GM21360 (cell line): ENCODE measurements at regions not wholly inside any gene's neighbourhood (a gene's known extent, or its start where the extent isn't known, plus 50 kb on each side); places are given as distances from the start of the nearest gene placed in this dataset.
A peak's percentile ranks its signal among the peaks of the same experiment; 100 is the strongest.
"Not testable (repeated sequence)": the region's sequence is repeated elsewhere in the genome, so short reads cannot be mapped to it uniquely, and the experiment has no call there.

Experiments
- ATAC-seq: cut with Tn5 transposase; IDR thresholded peaks from one replicate; pipeline ENCODE4 v1.9.1; 2021; ENCODE audit warnings: mild to moderate bottlenecking, moderate library complexity; ENCODE audit not compliant: unreplicated experiment

GRCh38 chr7:65509368-65510186 is 135.9 kb downstream of the ZNF92 start:
- ATAC-seq, result no peak

- not testable (repeated sequence) for ATAC-seq
Observed at GRCh38 chr7:65510187-65510538, 136.5 kb downstream of the ZNF92 start.

- ATAC-seq, result not testable (repeated sequence)
Observed at GRCh38 chr7:65519751-65520150, 146.1 kb downstream of the ZNF92 start.

- ATAC-seq, result not testable (repeated sequence)
Observed at GRCh38 chr7:65545465-65546161, 172.0 kb downstream of the ZNF92 start.

DNA sequence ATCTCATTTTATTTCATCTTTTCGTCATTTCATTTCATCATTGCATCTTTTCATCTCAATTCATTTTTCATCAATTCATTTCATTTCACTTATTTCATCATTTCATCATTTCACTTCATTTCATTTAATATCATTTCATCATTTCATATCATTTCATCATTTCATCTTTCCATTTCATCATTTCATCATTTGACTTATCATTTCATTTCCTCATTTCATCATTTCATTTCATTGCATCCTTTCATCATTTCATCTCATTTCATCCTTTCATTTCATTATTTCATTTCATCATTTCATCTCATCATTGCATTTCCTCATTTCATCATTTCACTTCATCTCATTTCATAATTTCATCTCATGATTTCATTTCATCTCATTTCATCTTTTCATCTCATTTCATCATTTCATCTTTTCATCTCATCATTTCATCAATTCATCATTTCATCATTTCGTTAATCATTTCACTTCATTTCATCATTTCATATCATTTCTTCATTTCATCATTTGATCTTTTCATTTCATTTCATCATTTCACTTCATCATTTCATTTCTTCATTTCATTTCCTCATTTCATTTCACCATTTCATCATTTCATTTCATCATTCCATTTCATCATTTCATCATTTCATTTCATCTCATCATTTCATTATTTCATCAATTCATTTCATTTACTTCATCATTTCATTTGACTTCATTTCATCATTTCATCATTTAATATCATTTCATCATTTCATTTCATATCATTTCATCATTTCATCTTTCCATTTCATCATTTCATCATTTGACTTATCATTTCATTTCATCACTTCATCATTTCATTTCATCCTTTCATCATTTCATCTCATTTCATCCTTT is 176.2 kb downstream of the ZNF92 start:
- not testable (repeated sequence) for ATAC-seq

DNA sequence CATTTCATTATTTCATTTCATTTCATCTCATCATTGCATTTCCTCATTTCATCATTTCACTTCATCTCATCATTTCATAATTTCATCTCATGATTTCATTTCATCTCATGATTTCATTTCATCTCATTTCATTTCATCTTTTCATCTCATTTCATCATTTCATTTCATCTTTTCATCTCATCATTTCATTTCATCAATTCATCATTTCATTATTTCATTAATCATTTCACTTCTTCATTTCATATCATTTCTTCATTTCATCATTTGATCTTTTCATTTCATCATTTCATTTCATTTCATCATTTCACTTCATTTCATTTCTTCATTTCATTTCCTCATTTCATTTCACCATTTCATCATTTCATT is 176.8 kb downstream of the ZNF92 start:
- ATAC-seq, result not testable (repeated sequence)

DNA sequence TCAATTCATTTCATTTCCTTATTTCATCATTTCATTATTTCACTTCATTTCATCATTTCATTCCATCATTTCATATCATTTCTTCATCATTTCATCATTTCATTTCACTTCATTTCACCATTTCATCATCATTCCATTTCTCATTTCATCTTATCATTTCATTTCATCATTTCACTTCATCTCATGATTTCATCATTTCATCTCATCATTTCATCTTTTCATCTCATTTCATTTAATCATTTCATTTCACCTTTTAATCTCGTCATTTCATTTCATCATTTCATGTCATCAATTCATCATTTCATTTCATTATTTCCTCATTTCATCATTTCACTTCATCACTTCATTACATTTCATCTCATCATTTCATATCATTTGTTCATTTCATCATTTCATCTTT is 177.4 kb downstream of the ZNF92 start:
- not testable (repeated sequence) for ATAC-seq

- ATAC-seq, result not testable (repeated sequence)
Observed at GRCh38 chr7:65554553-65555476, 181.2 kb downstream of the ZNF92 start.

DNA sequence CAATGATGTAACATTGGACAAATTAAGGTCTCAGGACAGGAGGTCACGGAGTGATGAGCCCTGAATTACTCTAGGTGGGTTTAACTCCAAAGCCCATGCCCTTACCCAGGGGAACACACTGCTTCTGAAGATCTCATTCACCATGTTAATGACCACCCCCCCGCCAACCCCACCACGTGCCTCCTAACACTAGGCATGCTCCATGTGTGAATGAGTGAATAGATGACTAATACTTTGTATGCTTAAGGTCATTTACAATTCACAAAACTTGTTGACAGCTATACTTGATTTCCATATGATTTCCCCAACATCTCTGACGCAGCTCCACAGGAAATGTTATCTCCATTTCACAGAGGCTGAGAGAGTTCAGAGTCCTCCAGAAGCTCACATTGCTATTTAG is 184.9 kb downstream of the ZNF92 start:
- not testable (repeated sequence) for ATAC-seq

GRCh38 chr7:65561786-65562372 is 188.2 kb downstream of the ZNF92 start:
- not testable (repeated sequence) for ATAC-seq

DNA sequence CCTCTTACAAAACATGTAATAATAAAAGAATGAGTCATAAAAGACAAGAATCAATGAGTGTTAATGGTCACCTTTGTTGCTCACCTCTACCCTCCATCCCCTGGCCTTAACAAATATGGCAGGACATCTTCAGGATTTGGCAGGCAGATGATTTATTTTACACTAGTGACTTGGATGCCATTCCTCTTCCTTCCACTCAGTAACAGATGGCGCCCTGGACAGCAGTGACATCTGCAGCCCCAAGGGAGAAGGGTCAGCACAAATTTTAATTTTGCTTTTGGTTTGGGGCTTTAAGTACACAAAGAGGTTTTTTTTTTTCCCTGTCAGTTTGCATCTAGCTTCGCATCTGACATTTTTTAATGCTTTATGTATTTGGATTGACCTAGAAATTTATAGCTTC is 188.9 kb downstream of the ZNF92 start:
- ATAC-seq, result peak; percentile 82

DNA sequence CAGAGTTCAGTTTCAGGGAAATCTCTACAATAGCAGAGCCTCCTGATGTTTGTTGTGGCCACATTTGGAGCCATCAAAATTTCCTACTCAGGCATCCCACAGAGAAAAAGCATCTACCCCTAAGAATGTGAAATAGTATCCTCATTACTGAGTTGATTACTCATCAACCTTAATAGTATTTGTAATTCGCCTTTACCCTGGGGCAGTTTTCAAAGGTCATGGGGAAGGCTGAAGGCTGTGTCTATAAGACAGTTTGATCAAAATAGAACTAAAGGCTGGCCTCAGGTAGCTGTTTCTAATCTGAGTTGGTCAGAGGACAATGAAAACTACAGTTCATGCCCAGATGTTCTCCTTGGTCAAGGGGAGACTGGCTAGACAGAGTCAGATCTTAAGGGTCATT is 189.7 kb downstream of the ZNF92 start:
- ATAC-seq, result not testable (repeated sequence)

- not testable (repeated sequence) for ATAC-seq
Observed at GRCh38 chr7:65568226-65568625, 194.6 kb downstream of the ZNF92 start.

DNA sequence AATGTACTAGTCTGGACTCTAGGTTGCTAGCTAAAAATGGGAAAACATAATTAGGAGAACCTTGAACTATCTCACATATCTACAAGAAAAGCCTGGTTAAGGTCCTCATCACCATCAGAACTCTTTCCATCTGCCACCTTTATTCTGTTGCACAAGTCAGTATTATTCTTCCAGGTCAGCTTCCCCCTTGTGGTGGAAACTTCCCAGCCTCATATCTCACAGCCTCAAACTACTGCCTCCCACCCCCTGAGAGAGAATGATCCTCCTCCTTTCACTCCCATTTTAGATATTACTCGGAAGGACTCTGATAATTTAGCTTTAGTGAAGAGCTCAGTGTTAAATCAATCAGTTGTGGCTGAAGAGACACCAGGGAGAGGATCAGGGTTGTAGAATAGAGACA is 197.3 kb downstream of the ZNF92 start:
- not testable (repeated sequence) for ATAC-seq

- not testable (repeated sequence) for ATAC-seq
Observed at GRCh38 chr7:65572581-65572980, 198.9 kb downstream of the ZNF92 start.

GRCh38 chr7:65576370-65576769 is 202.7 kb downstream of the ZNF92 start:
- ATAC-seq, result not testable (repeated sequence)

GRCh38 chr7:65582518-65583119 is 209.0 kb downstream of the ZNF92 start:
- ATAC-seq, result not testable (repeated sequence)

- not testable (repeated sequence) for ATAC-seq
Observed at GRCh38 chr7:65602495-65602894, 228.8 kb downstream of the ZNF92 start.

GRCh38 chr7:65609131-65609530 is 235.5 kb downstream of the ZNF92 start:
- ATAC-seq, result no peak
